HG02840 (cell line): ENCODE measurements at regions not wholly inside any gene's neighbourhood (a gene's known extent, or its start where the extent isn't known, plus 50 kb on each side); places are given as distances from the start of the nearest gene placed in this dataset.
A peak's percentile ranks its signal among the peaks of the same experiment; 100 is the strongest.

Source experiments
- ATAC-seq: cut with Tn5 transposase; IDR thresholded peaks from one replicate; pipeline ENCODE4 v1.9.1; 2021; ENCODE audit warnings: mild to moderate bottlenecking, moderate library complexity, moderate number of reproducible peaks; ENCODE audit not compliant: unreplicated experiment, low FRiP score

DNA sequence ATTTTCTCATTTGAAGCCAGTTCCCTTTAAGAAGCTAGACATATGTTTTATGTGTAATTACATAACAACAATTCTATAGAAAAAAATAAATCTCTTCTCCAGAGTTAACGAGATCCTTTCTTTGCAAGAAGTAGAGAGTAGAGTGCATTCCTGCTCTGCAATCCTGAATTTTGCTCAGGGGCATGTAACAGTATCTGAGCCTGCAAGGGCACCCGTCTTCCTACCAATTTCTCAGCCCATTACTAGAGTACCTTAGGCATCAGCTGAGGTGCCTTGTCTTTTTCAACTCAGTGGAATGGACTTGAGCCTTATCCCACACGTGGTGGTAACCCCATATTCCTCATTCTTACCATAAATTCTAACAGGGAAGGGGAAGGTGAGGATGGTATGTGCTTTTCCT, 205.9 kb downstream of the IKZF2 start:
- ATAC-seq = no peak

DNA sequence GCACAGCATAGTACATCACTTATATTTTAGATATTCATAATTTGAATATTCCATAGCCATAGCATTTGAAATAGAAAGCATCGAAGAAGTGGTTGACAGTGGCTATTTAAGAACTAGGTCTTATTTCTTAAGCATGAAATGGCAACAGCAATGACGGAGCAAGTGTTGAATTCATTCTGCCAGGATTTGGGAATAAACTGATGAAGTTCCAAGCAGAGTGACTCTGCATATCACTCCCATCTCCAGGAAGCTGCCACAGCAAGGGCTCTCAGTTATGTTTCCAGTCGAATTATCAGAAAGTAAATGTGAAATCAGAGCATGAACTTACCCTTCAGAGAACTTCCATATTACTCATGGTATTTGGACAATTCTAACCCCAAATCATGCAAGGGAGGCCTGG, 208.1 kb downstream of the IKZF2 start:
- ATAC-seq = no peak

DNA sequence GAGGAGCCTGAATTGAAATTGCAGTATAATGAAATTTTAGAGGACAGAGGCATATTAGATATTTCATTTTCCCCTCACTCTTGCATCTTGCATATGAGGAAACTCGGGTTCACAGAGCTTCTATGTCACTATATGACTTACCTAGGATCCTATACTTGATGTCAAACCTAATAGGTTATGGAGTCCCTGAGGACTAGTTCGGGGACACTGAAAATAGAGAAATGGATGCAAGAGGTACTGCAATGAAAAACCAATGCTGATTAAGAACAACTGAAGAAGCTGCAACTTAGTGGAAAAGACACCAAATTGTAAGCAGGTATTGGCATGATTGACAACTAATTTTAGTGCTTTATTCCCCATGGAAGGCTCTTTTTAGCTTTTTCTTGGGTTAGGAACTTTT, 210.1 kb downstream of the IKZF2 start:
- ATAC-seq = no peak

DNA sequence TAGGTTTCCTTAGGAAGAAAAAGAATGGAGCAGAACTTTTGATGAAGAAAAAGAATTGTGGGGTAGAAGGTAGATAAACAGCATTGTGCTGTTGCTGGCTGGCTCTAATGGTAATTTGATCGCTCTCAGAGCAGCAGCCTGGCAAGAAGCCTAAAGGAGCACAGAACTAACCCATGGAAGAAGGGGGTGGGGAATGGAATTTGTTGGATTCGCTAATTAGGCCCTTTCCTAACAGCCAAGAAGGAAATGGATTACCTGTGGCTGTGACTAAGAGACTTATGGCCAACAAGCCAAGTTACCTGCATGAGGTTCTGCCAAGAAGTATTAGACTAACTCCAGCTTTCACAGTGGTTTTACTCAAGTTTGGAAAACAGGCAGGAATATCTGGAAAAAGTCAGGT, 210.6 kb downstream of the IKZF2 start:
- ATAC-seq = no peak

DNA sequence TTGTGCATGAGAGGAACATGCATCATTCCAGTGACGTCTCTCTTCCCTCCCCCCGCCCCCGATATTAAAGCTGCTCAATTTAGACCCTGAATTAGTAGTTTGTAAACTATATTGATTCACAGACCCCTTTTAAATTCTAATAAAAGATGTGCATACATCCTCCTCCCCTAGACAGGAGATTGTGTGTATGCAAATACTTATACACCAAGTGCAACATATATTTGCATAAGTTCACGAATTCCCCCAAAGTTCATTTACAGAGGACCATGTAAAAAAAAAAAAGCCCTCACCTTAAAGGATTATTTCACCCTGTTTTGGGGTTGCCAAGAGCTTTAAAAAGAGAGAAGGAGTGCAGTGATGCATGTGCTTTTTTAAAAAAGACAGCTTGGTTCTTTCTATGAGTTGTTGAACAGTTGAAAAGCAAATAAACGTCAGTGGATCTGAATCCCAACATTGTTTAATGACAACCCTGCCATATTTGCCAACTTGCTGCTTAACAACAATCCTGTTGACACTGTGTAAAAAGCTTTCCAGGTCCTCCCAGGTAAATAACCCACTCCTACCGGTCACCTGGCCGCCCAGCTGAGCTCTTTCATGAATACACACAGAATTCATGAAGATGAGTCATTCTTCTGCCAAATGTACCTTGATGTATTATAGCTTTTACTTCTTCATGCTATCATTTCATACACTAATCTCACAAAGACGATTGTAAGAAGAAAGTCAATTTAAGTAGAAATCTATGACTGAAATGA, 211.5 kb downstream of the IKZF2 start:
- ATAC-seq = no peak

DNA sequence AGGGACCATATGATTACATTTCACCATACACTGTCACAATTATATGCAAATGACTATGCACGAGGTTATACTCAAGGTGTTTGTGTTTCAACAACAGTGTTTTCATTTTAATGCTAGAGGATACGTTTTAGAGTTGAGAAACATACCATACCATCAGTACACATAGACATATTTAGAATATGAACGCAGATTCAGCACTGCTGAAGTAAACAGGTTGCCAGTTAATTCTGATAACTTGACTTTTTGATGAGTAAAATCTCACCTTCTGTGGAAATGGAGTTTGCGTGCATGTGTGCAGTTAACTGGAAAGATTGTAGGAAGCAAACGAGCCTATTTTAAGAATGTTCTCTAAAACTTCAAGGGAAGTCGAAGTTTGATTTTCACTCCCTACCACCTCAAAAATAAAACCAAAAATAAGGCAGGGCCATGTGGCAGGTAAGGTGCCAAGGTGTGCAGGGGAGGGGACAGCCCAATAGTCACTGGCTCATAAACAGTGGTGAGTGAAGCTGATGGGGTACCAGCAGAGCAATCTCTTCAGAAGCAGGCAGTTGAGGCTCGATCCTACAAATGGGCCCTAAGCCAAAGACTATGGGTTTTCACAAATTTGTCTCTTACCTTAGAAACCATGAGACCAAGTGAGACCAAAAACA, 213.1 kb downstream of the IKZF2 start:
- no peak for ATAC-seq

DNA sequence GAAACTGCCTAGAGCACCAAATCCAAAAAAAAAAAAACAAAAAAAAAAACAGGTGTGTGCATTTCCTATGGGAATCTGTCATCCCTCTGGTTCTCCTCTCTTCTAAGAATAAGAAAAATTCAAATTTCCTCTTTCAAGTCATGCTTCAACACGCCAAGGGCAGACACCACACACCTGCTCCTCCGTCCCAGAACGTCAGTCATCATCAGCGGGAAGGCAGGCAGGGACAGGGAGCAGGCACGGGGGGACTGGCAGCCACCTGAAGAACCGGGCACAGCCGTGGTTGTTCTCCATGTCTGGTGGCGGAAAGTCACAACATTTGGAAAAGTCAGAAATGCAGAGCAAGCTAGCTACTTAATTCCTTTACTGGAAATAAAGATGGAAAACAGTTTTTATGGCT, 214.8 kb downstream of the IKZF2 start:
- no peak for ATAC-seq

DNA sequence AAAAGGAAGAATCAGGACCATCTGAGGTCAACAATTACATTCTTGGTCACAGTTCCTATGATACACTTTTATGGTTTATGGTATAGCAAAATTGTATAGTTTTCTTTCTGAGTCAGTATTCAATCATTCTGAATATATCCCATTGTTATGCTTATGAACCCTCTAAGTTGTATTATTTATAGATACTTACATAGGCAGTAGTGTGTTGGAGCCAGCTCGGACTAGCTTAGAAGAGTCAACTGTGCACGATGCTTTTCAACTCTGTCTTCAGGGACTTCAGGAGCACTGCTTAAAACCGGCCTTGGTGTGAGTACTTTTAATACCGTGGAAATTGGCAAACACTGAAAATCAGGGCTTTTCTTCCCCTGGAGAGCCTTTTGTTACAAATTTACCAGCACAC, 215.7 kb downstream of the IKZF2 start:
- no peak for ATAC-seq

DNA sequence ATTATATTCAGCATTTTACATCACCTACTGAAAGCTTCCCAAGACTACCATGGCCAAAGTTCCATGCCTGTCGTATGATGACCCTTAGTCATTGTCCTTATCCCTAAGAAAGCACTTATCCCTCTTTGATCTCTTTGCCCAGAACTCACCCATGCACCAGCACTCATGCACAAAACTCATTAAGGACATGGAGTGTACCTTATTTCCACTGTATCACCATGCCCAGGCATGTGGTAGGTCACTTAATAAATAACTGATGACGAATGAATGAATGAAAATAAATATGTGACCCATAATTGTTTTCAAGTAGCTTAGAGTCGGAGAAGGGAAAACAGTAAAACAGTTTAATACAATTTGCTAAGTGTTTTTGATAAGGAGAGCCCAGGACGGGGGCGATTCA, 220.1 kb downstream of the IKZF2 start:
- no peak for ATAC-seq

DNA sequence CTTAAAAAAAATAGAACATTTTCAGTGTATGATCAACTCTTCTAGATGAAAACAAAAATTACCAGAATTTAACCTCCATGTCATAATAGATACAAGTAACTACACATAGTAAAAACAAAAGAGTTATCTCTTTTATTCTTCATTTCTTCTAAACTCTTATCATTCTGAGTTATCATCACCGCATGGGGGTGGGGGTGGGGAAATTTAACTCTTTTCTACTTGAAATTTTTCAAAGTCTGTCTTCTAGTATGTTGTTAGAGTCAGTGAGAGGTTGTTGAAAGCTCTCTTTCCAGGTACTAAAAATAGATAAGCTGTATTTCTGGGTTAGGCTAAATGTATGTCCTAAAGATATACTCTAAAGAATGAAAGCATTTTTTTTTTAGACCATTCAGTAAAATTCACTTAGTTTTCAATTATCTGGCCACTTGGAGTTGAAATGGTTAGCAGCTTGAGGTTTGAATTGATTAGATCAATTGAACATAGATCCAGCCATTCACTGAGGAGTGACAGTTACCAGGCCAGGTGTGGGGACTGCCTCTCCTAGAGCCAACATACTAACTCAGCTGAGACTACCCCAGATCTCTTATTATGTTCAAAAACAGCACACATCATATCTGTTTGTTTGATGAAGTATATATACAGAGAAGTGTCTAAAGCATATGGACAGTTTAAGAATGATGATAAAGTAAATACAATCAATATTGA, 220.7 kb downstream of the IKZF2 start:
- no peak for ATAC-seq

DNA sequence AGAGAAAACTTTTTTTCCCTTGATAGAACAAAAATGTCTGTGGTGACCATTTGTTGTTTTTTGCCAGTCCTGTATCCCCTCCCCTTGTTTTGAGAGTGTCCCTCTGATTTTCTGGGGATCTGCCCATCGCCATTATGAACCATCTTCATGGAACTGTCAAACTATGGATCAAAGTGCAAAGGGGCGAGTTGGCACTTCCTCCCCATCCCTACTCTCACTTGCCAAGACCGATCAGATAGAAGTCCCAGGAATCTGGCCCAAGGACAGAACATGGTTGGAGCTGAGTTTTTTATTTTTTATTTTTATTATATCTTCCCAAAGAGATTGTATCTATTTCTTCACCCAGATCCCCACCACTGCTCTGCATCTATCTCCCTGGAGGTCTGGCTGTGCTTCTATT, 221.4 kb downstream of the IKZF2 start:
- no peak for ATAC-seq

DNA sequence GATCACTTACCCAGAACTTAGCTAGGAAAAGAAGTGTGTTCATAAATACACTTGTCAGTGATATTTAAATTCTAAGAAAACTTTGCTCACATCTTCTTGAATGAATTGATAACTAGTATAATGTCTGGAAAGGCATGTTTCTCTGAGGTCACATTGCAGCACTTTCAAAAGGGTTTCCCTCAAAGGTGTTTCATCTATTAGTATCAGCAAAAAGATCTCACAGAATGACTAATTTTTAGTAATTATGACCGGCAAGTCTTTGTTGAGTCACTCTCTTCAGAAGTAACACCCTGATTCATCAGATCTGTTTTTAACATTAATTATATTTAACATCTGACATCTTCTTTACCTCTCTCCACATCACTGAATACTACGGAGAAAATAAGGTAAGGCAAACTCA, 222.3 kb downstream of the IKZF2 start:
- ATAC-seq = no peak

DNA sequence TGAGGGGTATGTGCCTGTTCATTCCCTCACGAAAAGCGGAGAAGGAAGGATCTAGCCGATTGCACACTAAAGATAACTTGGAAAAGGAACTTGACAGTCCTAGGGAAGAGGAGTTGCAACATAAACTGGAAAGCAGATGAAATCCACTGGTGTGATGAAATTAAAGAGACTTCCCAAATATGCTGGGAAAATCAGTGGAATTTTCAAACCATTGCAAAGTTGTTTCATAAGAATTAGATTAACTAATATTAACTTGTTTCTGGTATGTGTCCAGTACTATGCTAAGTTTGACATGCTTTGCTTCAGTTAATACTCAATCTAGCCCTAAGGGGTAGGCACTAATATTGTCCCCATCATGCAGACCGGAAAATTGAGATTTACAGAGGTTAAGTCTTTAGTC, 222.7 kb downstream of the IKZF2 start:
- ATAC-seq = no peak

DNA sequence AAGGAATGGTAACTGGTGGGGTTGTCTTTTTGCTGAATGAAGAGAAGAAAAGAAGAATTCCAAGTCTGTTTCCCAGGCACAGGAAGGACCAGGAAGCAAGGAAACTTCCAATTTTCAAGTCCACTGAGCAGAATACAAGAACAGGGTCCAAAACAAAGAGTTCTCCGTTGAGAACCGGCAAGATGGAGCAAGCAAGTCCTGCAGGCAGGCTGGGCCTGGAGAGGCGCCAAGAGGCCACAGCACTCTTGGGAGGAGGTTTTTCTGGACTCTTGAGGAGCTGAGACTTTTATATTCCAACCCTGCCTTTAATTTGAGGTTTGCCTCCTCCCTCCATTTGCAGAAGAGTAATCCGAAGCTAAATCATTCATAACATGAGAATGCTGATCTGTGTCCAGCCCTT, 224.5 kb downstream of the IKZF2 start:
- no peak for ATAC-seq

DNA sequence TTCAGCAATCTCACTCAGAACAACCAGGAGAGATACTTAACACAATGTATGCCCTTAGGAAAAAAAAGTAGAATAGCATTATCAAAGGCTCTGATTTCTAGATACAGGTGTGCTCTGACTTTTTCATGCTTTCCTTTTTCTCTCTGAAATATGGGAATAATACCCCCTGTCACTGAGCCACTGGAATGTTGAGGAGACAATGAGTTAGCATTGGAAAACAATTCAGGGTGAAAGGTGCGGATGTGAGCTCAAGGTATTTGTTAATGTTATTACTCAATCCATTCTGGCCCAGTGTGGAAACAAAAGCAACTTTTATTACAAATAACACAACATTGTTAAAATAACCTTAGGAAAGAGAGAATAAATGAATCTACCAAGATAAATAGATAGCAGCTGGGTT, 228.0 kb downstream of the IKZF2 start:
- no peak for ATAC-seq

DNA sequence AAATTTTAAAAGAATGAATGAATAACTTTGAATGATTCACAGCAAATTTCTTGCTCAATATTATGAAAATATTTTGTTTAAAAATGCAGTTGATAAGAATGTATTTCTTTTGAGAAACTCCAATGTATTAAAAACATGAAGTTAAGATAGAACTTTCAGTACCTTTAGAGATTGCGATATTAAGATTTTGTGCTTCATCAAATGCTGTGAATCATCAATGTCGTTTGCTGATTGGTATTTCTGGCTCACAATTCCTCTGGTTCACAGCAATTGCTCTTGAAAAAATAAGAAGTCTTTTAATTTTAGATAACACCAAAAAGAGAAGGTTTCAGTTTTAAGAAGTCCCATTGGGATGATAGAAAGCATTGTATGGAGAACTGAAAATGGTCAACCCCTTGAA, 228.7 kb downstream of the IKZF2 start:
- ATAC-seq = no peak

DNA sequence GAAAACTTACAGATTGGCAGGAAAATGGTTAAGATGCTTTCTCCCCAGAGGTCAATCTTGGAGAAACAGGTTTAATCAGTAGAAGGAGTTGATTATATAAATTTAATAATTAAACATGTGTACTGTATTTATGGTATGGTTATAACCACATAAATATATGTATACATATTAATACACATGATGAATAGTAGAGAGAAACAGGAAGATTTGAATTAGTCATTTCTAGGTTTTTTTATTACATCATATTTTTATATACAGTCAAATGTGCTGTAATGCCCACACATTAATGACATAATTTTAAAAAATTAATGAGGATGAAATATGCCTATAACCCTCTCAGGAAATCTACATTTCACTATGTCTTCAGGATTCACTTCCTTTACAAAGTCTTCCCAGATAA, 229.7 kb downstream of the IKZF2 start:
- no peak for ATAC-seq

DNA sequence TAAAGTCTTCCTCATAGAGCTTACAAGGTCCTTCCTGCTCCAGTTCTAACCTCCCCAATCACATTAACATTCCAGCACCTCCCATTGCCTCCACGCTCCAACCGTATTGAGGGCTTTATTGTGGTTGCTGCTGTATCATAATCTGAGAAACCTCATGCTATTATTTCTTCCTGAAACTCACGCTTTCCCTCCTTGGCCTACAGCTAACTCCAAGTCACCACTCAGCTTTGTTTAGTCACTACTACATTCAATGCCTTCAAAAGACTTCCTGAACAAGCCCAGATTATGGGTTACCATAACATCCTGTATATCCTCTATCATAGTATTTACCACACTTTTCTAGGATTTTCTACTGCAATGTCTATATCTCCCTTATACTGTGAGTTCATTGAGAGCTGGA, 230.4 kb downstream of the IKZF2 start:
- no peak for ATAC-seq

DNA sequence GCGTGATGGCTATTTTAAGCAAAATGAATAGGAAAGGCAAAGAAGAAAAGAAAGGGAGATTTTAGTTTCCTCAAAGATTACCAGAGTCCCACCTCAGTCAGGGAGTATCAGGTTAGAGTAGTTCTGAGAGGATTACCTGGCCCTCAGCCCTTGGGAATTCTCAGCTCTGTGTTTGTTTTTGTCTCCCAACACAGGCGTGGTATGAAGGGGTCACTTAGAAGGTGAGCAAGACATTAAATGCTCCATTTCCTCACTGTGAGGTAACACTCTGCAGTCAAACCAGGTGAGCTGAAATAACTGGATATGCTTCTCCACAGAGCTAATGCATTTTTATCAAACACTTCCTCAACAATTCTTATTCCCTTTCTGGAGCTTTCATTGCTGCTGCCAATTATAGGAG, 232.2 kb downstream of the IKZF2 start:
- no peak for ATAC-seq

DNA sequence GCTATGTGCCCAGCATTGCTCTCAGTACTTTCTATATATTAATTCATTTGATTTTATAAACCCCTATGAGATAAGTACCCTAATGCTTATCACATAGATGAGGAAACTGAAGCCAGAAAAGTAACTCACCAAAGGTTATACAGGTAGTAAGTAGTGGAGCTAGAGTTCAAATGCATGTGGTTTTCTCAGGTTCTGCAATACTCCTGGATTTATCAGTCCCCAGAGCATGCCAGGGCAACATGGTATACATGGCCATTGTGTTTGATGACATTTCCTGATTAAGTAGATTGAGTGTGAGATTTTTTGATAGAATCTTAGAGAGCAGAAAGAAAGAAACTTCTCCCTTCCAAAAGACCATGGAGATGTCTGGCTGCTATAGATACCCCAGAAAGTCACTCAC, 233.1 kb downstream of the IKZF2 start:
- ATAC-seq = no peak

DNA sequence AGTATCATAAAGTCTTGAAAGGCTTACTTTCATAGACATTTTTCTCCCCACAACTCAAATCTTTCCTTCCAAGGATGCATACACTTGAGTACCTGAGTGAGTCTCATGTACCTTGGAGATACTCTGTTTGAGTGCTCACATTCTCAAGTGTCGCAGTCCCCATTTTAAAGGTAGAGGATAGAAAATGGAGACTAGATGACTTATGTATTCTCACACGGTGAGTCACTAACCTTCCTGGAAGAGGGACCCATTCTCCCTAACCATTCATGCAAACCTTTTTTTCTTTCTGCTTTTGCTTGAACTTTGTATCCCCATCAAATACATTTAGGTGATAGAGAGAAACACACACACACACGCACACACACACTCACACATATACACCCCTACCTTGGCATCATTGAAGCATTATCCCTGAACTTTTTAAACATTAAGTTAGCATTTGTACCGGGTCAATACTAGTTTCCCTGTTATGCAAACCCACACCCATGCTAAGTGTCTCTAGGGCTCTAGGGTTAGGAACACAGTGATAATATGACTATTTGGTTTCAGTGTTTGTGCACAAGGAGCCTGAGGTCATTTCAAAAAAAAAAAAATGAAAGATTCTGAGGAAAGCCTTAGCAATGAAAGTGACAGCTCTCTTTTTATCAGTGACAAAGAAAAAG, 236.2 kb downstream of the IKZF2 start:
- ATAC-seq = peak; percentile 77
